Left ventricle myocardium inferior (tissue), 1 donor: ENCODE measurements at regions not wholly inside any gene's neighbourhood (a gene's known extent, or its start where the extent isn't known, plus 50 kb on each side); places are given as distances from the start of the nearest gene placed in this dataset.

Source experiments
- DNase-seq: peaks from one replicate; pipeline ENCODE4 v3.0.0-alpha.2; 2020
- H3K27ac ChIP-seq: fragments of 200-600 bp; replicated peaks from 2 replicates; pipeline ENCODE4 v1.8.0; 2021
- H3K27me3 ChIP-seq: fragments of 200-600 bp; 2 replicates; pipeline ENCODE4 v1.8.0; 2021; ENCODE audit warnings: low read depth
- H3K36me3 ChIP-seq: fragments of 200-600 bp; 2 replicates; pipeline ENCODE4 v1.8.0; 2021
- H3K4me1 ChIP-seq: fragments of 200-600 bp; 2 replicates; pipeline ENCODE4 v1.8.0; 2021
- H3K4me3 ChIP-seq: fragments of 200-600 bp; 2 replicates; pipeline ENCODE4 v1.8.0; 2021; ENCODE audit warnings: mild to moderate bottlenecking, moderate library complexity
- H3K9me3 ChIP-seq: fragments of 200-600 bp; replicated peaks from 2 replicates; pipeline ENCODE4 v1.8.0; 2021
- CTCF ChIP-seq: fragments of 200-600 bp; IDR thresholded peaks from 2 replicates; pipeline ENCODE4 v1.8.0; 2021; ENCODE audit warnings: antibody characterized with exemption, mild to moderate bottlenecking, borderline replicate concordance
- intact Hi-C: fragments of 100-400 bp; cut with micrococcal nuclease; formaldehyde crosslinking; loops from one replicate; pipeline ENCODE4 v1.11.0; 2022
- donor health status: DM: no; HTN: yes; CAD: no; lungs with severe emphysema.

GRCh38 chr20:54848262-54848661 lies 372.9 kb downstream of the DOK5 start:
- no peak for TF ChIP-seq CTCF
- intact Hi-C loops, result no loop called here
- no peak for DNase-seq
- no peak overlapping the region for H3K27ac ChIP-seq
- H3K27me3 ChIP-seq, result no peaks in the 10 kb centered on the region
- H3K9me3 ChIP-seq, result no peaks in the 10 kb centered on the region
- H3K4me3 ChIP-seq, result no peak overlapping the region
- no peaks in the 10 kb centered on the region for H3K4me1 ChIP-seq
- H3K36me3 ChIP-seq, result no peaks in the 10 kb centered on the region

GRCh38 chr20:54846948-54847347 lies 371.6 kb downstream of the DOK5 start:
- H3K36me3 ChIP-seq, result no peaks in the 10 kb centered on the region
- no peak for TF ChIP-seq CTCF
- no peak overlapping the region for H3K4me3 ChIP-seq
- no peaks in the 10 kb centered on the region for H3K27me3 ChIP-seq
- no peaks in the 10 kb centered on the region for H3K4me1 ChIP-seq
- no peak overlapping the region for H3K27ac ChIP-seq
- DNase-seq, result no peak
- intact Hi-C loops, result no loop called here
- H3K9me3 ChIP-seq, result no peaks in the 10 kb centered on the region

- intact Hi-C loops, result no loop called here
- H3K36me3 ChIP-seq, result no peaks in the 10 kb centered on the region
- no peak for TF ChIP-seq CTCF
- no peak overlapping the region for H3K4me3 ChIP-seq
- H3K9me3 ChIP-seq, result no peaks in the 10 kb centered on the region
- H3K27me3 ChIP-seq, result no peaks in the 10 kb centered on the region
- no peak overlapping the region for H3K27ac ChIP-seq
- no peak for DNase-seq
- H3K4me1 ChIP-seq, result no peaks in the 10 kb centered on the region
Measured at GRCh38 chr20:54844346-54844745, 369.0 kb downstream of the DOK5 start.

GRCh38 chr20:54843865-54844264 lies 368.5 kb downstream of the DOK5 start:
- TF ChIP-seq CTCF, result no peak
- Histone ChIP-seq H3K27me3 (no peaks in the 10 kb centered on the region), H3K27ac (no peak overlapping the region), H3K4me3 (no peak overlapping the region), H3K36me3 (no peaks in the 10 kb centered on the region), H3K4me1 (no peaks in the 10 kb centered on the region), H3K9me3 (no peaks in the 10 kb centered on the region)
- DNase-seq, result no peak
- intact Hi-C loops, result no loop called here

GRCh38 chr20:54843431-54843830 lies 368.0 kb downstream of the DOK5 start:
- no peak overlapping the region for H3K4me3 ChIP-seq

More at GRCh38 chr20:54843431-54843830, 368.0 kb downstream of the DOK5 start:
- Histone ChIP-seq H3K36me3 (no peaks in the 10 kb centered on the region), H3K27ac (no peak overlapping the region), H3K4me1 (no peaks in the 10 kb centered on the region), H3K27me3 (no peaks in the 10 kb centered on the region), H3K9me3 (no peaks in the 10 kb centered on the region)
- DNase-seq, result no peak
- intact Hi-C loops, result no loop called here
- TF ChIP-seq CTCF, result no peak
